Stimulated activated CD8-positive, alpha-beta memory T cell treated with anti-CD3 and anti-CD28 coated beads, Interleukin-7, amount 100 ng/mL, for 24 hours (primary cell): ENCODE measurements at regions not wholly inside any gene's neighbourhood (a gene's known extent, or its start where the extent isn't known, plus 50 kb on each side); places are given as distances from the start of the nearest gene placed in this dataset.

ENCODE experiments used
- DNase-seq: peaks from one replicate; pipeline ENCODE4 v3.0.0-alpha.2; 2020; ENCODE audit warnings: low read depth

DNA sequence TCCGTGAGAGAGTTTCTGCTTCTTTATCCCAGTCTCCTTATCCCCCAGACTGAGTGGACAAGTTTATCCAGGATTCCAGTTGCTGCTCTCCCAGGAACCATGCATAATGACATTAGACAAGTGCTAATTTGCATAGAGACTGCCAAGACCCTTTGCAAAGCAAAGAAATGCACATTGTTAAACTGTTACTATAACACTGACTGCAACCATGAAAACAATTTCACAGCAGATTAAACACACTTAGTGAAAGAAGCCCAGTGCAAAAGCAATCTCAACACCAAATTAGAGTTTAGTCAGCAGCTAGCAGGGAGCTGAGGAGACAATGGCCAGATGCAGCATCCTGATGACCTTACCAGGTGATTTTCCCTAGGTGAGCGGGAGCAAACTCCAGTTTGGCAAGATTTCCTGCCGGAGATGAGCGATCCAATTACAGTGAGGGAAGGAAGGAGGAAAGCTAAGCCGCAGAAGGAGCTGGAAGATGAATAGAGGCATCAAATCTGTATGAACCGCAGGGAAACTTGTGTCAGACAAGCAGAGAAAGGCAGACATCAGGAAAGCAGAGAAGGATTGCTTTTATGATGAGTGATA, 273.8 kb upstream of the B3GAT1 start:
- no peak for DNase-seq

DNA sequence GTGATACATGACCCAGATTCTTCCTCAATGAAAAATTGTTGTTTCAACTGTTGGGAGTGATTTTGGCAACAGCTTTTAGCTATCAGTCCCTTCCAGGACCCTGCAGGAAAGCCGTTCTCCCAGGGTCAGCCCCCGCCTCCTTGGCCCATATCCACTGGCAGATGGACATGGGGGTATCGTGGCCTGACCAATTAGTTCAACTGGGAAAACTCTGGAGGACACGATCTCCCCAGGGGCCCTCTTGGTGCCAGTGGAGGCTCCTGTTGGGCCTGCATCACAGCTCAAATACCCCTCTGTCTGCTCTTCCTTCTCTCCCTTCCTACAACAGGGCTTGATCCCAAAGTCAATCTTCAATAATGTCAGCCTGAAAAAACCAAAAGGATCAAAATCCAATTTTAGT, 272.5 kb upstream of the B3GAT1 start:
- no peak for DNase-seq

DNA sequence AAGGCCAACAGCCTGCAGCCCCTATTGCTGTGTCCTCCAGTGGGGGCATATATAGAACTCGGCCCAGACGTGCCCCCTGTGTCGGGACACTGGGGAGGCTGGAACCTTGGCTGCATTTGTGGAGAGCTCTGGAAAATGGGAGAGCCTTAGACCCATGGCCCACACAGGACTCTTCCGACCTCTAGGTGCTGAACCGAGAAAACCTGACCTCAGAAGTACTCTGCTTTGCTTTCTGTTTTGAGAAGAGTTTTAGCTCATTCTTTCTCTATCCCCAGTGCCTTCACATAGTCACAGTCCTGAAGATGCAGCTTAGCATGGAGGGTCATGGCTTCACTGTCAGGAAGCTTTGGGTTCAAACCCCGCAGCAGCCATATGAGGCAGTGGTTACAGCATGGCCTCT, 271.8 kb upstream of the B3GAT1 start:
- DNase-seq: no peak

DNA sequence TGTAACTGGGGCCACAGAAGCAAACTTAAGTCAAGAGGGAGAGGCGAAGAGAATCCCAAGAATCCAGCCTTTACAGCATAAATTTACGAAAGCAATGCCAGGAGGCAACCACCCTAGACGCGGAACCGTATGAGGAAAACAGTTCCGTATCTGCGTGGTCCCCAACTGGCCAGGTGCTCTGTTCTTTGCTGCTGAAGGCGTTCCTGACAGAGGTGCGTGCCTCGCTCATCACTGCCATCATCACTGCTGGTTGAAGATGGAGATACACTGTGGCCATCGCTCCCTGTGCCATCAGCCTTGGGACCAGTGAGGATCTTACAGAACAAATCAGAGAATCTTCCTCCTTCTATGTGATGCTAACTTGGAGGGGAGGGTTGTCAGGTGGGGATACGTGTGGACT, 270.5 kb upstream of the B3GAT1 start:
- DNase-seq: no peak

DNA sequence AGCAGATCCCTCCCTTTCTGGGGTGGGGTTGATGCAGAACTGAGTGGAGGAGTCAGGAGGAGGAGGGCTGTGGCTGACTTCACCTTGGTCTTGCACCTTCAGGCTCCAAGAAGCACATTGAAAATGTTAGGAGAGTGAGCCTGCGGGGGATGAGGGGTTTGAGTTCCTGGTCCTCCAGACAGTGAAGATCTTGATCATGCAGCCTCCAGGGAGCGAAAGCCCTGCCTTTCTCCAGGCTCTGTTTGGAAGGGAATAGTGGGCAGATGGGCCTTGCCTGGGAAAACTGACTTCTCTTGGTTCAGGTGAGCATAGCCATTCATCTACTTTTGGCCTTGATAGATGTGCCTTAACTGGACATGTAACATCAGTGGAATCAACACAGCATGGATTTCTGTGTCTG, 267.6 kb upstream of the B3GAT1 start:
- DNase-seq: no peak

DNA sequence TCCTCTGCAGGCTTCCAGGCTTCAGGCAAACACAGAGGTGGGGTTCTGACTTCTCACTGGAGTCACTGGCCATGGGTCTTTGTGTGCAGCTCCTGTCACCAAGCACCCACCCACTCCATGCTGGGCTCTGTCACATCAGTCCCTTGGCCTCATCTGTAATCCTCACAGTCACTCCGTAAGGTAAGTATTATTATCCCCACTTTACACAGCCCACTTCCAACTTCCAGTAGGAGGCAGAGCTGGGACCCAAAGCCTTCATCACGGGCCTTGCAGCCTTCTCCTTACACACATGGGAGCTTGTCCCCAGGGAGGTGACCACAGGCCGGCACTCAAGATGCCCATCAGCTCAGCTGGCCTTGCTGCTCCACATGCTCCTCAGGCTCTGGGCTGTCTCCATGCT, 266.7 kb upstream of the B3GAT1 start:
- DNase-seq: no peak

DNA sequence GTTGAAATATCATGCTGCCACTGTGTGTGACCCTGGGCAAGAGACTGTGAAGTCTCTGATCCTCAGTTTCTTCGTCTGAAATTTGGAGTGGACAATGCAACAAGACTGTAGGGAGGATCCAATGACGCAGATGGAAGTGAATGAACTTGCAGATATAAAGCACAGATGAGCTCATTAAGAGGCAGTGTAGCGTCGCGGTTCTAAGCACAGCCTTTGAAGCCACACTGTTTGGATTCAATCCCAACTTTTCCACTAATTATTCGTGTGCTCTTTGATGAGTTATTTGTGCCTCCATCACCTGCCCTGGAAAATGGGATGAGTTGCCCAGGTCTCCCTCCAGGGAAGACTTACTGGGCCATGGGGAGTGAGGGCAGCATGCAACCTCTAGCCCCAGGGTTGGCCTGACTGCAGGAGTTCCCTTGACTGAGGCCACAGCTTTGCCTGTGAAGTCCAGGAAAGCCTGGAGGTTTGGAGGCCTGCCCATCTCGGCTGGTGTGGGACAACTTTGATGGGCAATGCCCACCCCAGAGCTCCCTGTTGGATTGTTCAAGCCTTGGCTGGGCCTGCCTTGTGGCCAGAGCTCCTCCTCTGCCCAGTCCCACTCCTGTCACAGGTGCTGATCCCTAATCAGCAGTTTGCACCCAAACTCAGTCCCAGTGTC, 266.0 kb upstream of the B3GAT1 start:
- no peak for DNase-seq

DNA sequence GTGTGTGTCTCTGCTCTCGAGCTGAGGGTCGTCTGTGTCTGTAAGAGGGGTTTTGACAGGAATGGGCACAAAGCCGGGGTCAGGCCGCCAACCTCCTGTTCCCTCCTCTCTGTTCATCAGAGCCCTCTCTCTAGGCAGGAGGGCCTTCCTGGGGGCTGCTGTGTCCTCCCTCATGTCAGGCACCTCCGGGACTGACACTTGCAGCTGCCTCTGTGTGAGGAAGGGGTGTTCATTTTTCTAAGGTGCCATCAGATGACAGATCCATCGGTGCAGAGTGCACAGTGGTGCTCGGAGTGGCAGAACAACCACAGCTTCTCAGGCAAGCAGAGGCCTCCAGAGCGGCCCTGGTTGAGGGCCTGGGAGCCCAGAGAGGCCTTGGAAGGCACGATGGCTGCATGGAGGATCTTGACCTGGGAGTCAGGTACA, 265.4 kb upstream of the B3GAT1 start:
- no peak for DNase-seq

DNA sequence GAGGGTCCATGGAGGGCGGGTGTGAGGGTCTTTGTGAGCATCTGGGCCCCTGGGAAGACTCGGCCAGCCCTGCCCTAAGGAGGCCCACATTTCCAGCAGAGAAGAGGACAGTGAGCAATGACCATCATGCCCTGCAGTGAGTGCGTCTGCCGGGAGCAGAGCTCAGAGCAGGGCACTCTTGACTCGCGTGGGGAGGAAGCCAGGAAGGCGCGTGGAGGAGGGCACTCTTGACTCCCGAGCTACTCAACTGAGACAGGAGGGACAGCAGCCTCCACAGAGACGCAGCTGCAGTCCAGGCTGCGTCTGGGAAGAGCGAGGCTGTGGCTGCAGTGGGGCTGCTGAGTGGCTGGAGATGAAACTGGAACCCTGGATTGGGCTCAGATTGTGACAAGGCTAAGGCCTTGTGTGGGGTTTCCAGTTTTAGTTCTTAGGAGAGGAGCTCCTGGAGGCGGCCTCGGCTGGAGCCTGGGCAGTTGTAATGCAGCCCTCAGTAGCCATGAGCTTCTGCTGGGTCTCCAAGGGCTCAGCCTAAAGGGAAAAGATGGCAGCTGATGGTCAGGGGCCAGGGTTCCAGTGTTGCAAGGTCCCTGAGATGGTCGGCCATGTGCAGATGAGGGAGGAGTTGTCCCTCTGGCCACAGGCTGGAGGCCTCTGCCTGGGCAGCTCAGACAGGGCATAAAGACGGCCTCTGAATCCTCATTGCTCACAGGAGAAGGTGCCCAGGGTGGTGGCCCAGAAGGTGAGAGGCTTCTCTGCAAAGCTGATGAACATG, 264.7 kb upstream of the B3GAT1 start:
- no peak for DNase-seq

DNA sequence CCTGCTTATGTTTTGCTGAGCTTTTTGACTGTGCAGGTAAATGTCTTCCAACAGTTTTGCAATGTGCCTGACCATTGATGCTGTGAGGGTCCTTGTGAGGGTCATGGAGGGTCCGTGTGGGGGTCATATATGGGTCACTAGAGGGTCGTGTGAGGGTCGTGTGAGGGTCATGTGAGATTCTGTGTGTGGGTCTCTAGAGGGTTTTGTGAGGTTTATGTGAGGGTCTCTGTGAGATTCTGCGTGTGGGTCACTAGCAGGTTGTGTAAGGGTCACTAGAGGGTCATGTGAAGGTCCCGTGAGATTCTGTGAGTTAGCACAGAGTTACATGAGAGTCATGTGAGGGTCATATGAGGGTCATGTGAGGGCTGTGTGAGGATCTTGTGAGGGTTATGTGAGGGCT, 263.9 kb upstream of the B3GAT1 start:
- DNase-seq: no peak

DNA sequence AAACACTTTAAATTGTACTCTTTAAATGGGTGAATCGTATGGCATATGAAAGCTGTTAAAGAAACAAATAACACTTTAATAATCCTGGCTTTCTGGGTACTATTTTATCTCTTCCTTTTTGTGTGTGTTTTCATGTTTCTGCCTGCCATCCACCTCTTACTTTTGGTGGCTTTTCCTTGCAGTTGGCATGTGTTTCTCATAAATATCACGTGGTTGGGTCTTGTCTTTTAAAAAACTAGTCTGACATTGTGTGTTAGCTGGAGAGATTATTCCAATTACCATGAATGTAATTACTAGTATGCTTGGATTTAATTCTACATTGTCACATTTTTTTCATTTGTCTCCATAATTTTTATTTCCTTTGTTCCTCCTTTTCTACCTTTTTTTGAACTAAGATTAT, 262.9 kb upstream of the B3GAT1 start:
- no peak for DNase-seq

DNA sequence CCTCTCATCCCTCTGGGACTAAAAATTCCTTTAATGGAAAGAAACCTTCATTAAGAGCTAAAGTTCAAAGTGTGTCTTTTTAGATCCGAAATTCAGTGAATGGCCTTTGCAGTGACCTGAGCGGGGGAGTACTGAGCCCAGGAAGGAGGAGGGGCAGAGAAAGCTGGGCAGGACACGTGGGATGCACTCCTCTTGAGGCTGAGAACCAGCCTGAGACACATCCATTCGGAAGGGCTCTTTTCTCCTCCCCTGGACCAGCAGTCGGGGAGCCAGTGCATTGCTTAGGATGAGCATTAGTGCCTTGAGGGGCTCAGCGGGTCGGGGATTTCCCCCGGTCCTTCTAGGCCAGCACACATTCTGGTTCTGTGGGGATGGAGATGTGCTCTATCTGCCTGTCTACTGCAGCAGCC, 258.9 kb upstream of the B3GAT1 start:
- DNase-seq: no peak

DNA sequence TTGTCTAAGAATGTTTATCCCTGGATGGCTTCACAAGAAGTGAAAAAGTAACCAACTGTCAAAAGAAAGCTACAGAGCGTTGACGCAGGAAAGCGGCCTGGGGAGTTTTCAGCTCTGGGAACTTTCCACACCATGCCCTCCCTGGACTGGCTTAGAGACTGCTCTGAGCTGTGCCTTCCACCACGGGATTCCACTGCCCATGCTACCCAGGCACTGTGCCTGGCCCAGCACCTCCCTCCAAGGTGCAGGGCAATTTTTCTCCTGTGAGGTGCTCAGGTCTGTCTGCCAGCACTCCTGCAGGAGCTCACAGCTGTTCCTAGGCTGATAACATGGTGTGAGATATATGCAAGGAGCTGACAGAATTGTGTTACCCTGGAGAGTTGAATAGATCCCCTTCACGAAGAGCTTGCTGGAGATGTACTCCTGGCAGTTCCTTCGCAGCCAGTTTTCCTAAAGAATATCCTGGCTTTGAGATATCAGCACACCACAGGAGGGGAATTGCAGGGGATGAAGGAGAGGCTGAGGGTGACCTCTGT, 258.3 kb upstream of the B3GAT1 start:
- DNase-seq: no peak

DNA sequence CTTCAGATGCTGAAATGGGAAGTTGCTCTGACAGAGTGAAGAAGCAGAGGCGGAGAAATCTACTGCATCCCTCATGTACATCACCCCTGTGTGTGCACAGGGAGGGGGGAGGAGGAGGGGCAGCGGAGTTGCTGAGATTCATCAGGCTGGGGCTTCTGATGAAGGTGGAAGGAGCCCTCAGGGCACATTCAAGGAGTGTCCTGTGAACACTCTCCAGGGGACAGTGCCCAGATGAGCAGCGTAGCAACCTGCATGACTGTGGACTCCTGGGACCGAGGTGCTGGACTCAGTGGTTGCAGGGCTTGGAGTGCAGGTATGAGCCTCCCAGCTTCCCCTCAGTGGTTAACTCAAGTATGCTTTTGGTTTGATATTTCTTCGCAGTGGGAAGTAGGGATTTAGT, 257.8 kb upstream of the B3GAT1 start:
- no peak for DNase-seq

DNA sequence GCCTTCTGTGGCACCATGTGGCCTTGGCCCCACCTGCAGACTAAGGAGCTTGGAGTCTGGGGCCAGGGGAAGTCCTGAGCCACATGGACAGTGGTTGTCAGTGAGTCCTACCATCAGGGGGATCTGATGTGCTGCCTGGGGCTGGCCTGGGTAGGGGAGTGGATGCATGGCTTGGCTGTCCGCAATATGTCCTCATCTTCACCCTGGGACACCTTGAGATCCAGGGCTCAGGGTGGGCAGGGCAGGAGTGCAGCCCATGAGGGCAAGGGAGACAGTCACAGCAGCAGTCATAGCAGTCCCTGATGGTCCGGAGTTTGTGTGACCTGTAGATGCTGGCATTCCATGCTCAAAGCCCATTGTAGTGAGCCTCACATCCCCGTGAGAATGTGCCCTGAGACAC, 256.8 kb upstream of the B3GAT1 start:
- no peak for DNase-seq

DNA sequence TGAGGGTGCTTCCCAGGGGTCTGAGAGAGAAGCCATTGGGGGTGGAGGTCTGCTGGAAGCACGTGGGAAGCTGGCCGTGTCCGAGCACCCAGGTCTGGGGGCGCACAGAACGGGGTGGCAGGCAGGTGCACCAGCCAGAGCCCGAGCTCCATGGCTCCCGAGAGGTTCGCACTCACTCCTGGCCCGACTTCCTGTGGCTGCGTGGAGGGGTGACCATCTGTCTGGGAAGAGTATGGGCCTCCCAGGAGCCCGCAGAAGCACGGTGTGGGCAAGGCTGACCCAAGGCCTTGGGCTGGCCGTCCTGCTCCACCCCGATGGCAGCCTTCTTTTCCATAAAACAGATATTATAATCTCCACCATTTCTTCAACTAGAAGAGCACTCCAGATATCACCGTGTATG, 256.0 kb upstream of the B3GAT1 start:
- DNase-seq: no peak

DNA sequence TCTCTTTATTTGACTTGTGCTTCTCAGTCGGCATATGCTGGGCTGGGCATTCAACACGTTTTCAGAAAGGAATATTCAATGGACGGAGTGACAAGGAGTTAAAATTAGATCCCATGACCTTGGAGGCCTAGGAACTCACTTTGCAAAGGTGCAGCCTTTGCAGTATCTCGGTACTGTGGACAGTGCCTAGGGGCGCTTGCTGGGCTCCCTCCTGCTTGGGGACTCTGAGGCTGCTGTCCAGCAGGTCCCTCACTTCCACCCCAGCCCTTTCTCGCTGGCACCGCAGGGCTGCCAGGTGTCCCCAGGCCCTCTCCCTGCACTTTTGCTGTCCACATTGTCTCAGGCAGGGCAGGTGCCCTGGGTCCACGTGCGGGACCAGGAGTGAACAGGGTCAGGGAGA, 255.5 kb upstream of the B3GAT1 start:
- DNase-seq: no peak

DNA sequence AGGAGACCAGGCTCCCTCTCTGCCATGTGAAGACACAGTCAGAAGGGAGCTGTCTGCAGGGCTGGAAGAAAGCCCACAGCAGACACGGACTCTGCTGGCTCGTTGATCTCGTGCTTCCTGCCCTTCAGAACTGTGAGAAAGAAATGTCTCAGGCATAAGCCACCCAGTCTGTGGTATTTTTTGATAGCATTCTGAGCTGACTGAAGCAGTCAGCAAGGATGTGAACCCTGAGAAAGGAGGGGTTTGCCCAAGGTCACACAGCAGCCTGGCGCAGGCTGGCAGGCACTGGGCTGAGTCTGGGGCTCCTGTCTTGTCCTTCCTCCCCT, 255.1 kb upstream of the B3GAT1 start:
- DNase-seq: no peak

DNA sequence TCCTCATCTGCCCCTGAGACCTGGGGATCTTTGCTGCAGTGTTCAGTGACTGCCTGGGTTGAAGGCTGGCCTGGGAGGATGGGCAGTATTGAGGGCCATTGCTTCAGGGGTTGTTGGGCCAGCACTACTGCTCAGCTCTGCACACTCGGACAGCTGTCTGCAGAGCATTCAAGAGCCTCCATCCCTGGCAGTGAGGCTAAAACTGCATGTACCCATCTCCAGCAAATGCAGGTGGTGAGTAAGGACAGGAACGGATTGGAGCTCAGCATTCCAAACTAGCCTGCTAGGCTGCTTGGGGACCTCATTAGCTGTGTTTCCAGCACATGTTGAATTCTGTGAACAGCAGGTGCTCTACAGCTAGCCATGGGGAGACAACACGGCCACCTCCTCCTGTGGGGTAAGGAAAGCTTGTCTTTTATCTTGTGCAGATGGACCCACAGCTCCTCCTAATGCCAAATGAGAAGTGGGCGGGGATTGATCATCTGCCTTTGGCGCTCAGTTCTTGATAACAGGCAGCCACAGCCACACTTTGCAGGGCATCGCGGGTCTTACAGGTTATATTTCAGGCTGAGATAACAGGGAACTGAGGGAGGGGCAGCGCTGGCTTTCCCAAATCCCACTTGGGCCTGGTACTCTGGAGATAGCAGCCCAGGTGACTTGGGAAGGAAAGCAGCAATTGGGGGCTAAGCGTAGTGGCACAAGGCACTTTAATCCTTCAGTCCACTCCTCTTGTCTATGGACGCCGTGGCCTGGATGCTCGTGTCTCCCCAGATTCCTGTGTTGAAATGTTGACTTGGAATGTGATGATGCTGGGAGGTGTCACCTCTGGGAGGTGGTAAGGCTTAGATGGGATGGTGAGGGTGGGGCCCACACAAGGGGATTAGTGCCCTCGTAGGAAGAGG, 254.5 kb upstream of the B3GAT1 start:
- DNase-seq: no peak

DNA sequence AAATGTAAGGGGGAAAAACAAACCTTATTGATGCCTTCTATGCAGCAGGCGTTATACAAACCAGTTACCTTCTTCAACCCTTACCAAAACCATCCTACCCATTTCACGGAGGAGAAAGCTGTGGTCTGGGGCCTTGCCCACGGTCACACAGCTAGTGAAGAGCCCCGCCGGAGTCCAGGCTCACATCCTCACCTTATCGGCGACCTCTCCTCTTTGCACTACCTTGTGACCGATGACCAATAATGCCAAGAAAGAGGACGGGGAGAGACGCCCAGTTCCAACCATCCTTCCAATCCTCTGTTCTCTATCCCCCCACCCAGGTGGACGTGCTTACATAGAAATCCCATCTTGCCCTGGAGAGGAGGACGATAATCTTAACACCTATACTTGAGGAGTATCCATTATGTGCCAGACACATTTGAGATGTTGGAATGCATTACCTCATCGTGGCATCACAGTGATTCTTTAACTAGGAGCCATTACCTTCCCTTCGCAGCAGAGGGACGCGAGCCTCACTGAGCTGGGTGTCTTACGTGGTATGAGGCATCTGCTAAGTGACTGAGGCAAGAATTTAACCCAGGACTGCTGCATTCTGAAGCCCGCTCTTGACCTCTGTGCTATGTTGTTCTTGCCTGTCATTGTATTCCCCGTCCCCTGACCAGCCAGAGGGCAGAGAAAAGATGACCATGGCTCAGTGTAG, 253.7 kb upstream of the B3GAT1 start:
- no peak for DNase-seq

DNA sequence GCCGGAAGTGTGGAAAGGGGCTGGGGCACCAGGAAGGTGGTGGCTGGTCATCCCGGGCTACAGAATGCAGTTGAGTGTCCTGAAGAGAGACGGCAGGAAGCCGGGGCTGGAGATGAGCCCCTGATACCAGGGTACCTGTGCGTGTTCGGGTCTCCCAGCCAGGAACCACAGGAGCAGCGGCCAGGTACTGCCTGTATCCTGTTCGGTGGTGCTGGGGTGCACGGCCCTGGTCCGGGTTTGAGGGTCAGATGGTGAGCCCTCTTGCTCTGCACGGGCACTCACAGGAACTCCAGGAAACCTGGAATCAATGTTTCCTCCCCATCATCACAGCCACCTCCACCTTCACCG, 253.1 kb upstream of the B3GAT1 start:
- no peak for DNase-seq
